Ovary (tissue), 3 donors: ENCODE measurements at regions not wholly inside any gene's neighbourhood (a gene's known extent, or its start where the extent isn't known, plus 50 kb on each side); places are given as distances from the start of the nearest gene placed in this dataset.

Source experiments
- POLR2A ChIP-seq: fragments of 450-650 bp; IDR thresholded peaks from one replicate; pipeline ENCODE4 v1.6.1; 2017; ENCODE audit warnings: antibody characterized with exemption, mild to moderate bottlenecking, moderate library complexity
- TF ChIP-seq, protein P1 (sequence below), 3 donors: fragments of 450-650 bp in 2 of 3; fragments of 200-600 bp in 1 of 3; IDR thresholded peaks; one replicate each; pipeline versions ENCODE4 v1.5.1 to v1.8.0; 2016 to 2022; ENCODE audit warnings: antibody characterized with exemption in 3 of 3, mild to moderate bottlenecking in 1 of 3
- donor health status: DM: no; HTN: no; CAD: no.

GRCh38 chr12:94756789-94757188, 106.4 kb upstream of the TMCC3 start:
- TF ChIP-seq, protein P1, sequence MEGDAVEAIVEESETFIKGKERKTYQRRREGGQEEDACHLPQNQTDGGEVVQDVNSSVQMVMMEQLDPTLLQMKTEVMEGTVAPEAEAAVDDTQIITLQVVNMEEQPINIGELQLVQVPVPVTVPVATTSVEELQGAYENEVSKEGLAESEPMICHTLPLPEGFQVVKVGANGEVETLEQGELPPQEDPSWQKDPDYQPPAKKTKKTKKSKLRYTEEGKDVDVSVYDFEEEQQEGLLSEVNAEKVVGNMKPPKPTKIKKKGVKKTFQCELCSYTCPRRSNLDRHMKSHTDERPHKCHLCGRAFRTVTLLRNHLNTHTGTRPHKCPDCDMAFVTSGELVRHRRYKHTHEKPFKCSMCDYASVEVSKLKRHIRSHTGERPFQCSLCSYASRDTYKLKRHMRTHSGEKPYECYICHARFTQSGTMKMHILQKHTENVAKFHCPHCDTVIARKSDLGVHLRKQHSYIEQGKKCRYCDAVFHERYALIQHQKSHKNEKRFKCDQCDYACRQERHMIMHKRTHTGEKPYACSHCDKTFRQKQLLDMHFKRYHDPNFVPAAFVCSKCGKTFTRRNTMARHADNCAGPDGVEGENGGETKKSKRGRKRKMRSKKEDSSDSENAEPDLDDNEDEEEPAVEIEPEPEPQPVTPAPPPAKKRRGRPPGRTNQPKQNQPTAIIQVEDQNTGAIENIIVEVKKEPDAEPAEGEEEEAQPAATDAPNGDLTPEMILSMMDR (IDR thresholded peaks at IDR 0.05), result no peak
- no peak for TF ChIP-seq POLR2A
